Keratinocyte (primary cell): ENCODE measurements at regions not wholly inside any gene's neighbourhood (a gene's known extent, or its start where the extent isn't known, plus 50 kb on each side); places are given as distances from the start of the nearest gene placed in this dataset.

Experiments used
- CTCF ChIP-seq, 3 experiments: IDR thresholded peaks in 1 of 3; conservative IDR thresholded peaks in 1 of 3; optimal IDR thresholded peaks in 1 of 3; 2 replicates in 2 of 3; 3 replicates in 1 of 3; pipeline versions ENCODE3 to v1.5.1; 2011; ENCODE audit warnings: low read length in 3 of 3, mild to moderate bottlenecking in 3 of 3, moderate library complexity in 2 of 3, control low read depth in 1 of 3, inconsistent platforms in 1 of 3; ENCODE audit not compliant: insufficient read depth in 2 of 3; ENCODE audit errors: extremely low read depth in 1 of 3
- EZH2 ChIP-seq: IDR thresholded peaks from one replicate; pipeline ENCODE4 v1.6.1; 2012; ENCODE audit warnings: inconsistent platforms, mild to moderate bottlenecking, low read length, moderate library complexity

GRCh38 chr1:199766218-199766792 is 261.2 kb upstream of the NR5A2 start:
- TF ChIP-seq CTCF (optimal IDR thresholded peaks at IDR 0.05 in 1 of 3, IDR thresholded peaks at IDR 0.05 in 1 of 3, conservative IDR thresholded peaks at IDR 0.05 in 1 of 3; ENCODE audit: extremely low read depth in 1 of 3, insufficient read depth in 2 of 3, low read length in 3 of 3) (no peak), EZH2 (no peak)
